ENCODE measurements at regions not wholly inside any gene's neighbourhood (a gene's known extent, or its start where the extent isn't known, plus 50 kb on each side); places are given as distances from the start of the nearest gene placed in this dataset.

GRCh38 chr20:50306478-50307423 is 116.1 kb downstream of the CEBPB start:
- TF ChIP-seq POLR2A (conservative IDR thresholded peaks at IDR 0.05) (no peak), NRF1 (conservative IDR thresholded peaks at IDR 0.05 in 1 of 2, IDR thresholded peaks at IDR 0.05 in 1 of 2) (no peak), TAF9B (IDR thresholded peaks at IDR 0.05; ENCODE audit: partially characterized antibody) (no peak), NR1H2 (CRISPR knock-in tag; IDR thresholded peaks at IDR 0.05) (no peak)

Measured in K562 (cell line).